Activated CD4-positive, alpha-beta T cell treated with anti-CD3 and anti-CD28 coated beads for 1 hour (primary cell): ENCODE measurements at regions not wholly inside any gene's neighbourhood (a gene's known extent, or its start where the extent isn't known, plus 50 kb on each side); places are given as distances from the start of the nearest gene placed in this dataset.
"Not testable (repeated sequence)": the region's sequence is repeated elsewhere in the genome, so short reads cannot be mapped to it uniquely, and the experiment has no call there.

ENCODE experiments used
- DNase-seq: peaks from one replicate; pipeline ENCODE4 v3.0.0-alpha.2; 2020

DNA sequence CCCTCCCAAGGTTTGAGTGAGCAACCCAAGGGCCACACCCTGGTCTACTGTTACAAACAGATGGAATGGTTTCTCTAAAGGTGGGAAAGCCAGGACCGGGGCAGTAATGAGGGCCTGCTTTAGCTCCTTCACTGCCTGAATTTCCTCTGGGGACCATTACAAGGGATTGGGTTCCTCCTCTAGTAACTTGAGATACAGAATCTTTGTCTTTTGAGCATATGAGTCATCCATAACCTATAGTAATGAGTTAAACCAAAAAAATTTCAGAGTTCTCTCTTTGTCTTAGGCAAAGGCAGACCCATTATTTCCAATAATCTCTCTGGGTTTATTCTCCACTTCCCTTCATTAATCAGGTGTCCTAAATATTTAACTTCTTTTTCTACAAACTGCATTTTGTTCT, 618.8 kb downstream of the HINT1 start:
- DNase-seq: no peak

DNA sequence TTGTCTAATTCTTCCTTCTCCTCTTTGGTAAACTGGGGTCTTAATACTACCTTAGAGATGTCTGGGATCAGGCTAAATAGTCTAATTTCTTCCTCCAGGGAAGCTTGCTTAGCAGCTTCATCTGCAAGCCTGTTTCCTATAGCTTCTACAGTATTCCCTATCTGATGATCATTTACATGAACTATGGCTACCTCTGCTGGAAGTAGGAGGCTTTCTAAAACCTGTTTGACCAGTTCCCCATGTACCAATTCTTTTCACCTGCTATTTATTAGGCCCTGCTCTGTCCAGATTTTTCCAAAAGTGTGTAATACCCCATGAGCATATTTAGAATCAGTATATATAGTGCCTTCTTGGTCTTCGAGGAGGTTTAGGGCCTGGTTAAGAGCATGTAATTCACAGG, 619.8 kb downstream of the HINT1 start:
- DNase-seq: no peak

- DNase-seq: no peak
Observed at GRCh38 chr5:130541617-130542221, 623.3 kb downstream of the HINT1 start.

GRCh38 chr5:130536691-130537090, 628.4 kb downstream of the HINT1 start:
- no peak for DNase-seq

DNA sequence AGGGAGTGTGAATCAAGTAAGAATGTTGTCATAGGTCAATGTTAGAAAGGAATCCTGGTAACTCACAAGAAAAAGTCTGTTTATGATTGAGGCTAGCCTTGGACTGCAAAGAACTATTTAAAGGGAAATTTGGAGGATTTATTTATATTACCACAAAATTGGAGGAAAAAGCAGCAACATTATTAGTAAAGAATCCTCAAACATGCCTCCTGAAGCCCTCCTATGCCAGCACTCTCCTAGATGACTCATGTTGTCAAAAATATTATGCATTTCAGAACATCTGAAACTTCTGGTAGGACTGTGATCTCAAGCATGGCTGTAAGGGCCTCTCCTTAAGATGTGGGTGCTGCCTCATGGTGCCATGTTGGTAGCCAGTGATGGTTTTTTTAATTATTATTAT, 628.5 kb downstream of the CHSY3 start:
- DNase-seq: no peak

DNA sequence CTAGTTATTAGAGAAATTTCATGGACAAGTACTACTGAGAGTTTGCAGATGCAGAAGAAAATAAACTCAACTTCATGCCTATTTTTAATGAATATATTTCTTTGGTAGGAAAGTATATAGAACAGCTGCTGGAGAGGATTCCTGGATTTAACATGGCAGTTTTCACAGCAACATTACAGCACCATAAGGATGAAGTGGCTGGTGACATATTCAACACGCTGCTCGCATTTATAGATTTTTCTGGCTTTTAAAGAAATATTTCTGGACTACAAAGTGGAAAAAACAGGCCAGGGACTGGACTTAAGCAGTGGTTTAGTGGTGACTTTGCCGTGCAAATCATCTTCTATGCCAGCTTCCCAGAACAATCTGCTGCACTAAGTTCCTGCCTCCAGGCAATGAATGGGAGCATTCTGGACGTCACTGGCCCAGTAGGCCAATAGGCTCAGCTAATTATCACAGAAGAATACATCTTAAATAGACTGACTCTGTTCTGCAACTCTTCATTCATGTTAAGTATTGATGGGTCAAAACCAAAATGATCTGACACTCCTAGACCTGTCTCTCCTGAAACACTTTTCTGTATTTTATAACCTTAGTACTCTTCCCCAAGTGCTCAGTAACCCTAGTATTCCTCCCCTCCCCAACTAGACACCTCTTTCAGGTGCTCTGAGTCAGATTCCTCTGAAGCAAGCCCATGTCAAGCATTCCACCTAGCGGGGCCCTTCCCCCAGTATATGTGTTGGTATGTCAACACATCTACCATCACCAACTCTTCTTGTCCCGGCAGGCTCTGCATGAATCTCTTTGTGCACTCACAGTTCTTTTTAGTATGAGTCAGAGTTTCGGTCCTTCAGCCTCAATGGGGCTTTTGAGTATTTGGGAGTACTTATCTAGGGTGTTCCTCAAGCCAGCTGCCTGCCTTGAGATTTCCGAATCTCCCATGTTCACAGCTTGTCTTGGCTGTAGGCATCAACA, 625.5 kb downstream of the CHSY3 start:
- DNase-seq: no peak

GRCh38 chr5:130529111-130529510, 624.8 kb downstream of the CHSY3 start:
- DNase-seq: no peak

GRCh38 chr5:130528474-130528873, 624.2 kb downstream of the CHSY3 start:
- DNase-seq: no peak

- DNase-seq: no peak
Observed at GRCh38 chr5:130526708-130527107, 622.4 kb downstream of the CHSY3 start.

- no peak for DNase-seq
Observed at GRCh38 chr5:130520211-130520610, 615.9 kb downstream of the CHSY3 start.

DNA sequence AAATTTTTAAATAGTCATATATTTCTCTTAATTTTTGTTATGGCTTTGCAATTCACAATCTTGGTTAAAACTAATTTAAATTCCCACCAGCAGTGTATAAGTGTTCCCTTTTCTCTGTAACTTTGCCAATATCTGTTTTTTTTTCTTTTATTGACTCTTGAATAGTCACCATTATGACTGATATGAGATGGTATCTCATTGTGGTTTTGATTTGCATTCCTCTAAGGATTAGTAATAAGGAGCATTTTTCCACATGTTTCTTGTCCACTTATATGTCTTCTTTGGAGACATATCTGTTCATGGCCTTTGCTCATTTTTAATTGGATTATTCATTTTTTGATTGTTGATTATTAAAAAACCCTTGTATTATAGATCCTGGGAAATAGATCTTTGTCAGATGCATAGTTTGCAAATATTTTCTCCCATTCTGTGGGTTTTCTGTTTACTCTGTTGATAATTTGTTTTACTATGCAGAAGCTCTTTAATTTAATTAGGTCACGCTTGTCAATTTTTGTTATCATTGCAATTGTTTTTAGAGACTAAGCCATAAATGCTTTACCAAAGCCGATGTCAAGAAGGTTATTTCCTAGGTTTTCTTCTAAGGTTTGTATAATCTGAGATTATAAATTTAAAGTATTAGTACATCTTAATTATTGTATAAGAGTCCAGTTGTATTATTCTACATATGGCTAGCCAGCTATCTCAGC, 610.9 kb downstream of the CHSY3 start:
- no peak for DNase-seq

DNA sequence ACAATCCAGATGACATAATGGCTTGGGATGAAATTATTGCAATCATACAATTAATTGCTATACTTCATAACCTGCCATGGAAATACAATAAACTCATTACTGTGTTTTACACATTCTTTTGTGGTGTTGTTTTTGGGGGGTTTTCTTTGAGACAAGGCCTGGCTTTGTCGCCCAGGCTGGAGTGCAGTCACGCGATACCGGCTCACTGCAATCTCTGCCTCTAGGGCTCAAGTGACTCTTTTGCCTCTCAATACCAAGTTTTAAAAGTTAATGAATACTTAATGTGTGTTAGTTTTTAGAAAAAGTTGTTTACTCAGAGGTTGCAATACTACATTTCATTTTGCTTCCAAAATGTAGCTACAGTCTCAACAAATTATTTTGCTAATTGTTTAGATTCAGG, 598.4 kb downstream of the CHSY3 start:
- DNase-seq: no peak

GRCh38 chr5:130501151-130501865, 597.0 kb downstream of the CHSY3 start:
- no peak for DNase-seq

DNA sequence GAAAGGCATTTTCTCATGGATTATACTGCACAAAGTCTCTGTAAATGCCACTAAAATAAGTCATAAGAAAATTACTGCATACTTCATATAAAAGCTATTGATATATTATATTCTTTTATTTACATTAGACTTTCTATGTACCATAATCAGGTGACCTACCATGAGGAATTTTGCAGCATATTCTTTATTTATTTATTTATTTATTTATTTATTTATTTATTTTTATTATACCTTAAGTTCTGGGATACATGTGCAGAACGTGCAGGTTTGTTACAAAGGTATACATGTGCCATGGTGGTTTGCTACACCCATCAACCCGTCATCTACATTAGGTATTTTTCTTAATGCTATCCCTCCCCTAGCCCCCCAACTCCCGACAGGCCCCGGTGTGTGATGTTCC, 596.2 kb downstream of the CHSY3 start:
- not testable (repeated sequence) for DNase-seq

DNA sequence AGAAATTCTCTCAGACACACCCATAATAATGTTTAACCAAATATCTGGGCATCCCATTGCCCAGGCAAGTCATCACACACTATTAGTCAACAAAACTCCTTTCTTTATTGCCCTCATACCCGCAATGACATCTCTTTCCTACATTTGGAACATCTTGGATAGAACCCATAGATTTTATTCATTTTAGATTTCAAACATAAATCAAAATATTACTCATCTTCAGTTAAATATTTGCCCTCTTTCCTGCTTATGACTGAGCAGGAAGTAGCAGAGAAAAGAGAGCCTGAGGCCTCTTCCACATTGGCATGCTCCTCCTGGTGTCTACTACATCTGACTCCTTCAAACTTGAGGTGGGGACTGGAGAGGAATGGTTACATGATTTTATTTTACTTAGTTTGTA, 592.0 kb downstream of the CHSY3 start:
- no peak for DNase-seq

DNA sequence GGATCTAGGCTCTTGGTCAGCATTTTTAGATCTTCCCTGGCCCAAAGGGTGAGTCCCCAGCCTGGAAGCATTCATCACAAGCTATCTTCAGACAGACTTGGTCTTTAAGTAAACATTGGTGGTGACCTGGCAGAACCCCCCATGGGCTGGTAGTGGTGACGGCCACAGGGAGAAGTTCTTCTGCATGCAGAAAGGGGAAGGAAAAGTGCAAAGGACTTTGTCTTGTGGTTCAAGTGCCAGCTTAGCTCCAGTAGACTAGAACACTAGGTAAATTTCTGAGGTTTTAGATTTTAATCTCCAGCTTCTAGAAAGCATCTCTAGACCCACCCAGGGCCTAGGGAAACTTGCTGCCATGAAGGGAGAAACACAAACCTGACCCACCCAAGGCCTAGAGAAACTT, 584.0 kb downstream of the CHSY3 start:
- no peak for DNase-seq

DNA sequence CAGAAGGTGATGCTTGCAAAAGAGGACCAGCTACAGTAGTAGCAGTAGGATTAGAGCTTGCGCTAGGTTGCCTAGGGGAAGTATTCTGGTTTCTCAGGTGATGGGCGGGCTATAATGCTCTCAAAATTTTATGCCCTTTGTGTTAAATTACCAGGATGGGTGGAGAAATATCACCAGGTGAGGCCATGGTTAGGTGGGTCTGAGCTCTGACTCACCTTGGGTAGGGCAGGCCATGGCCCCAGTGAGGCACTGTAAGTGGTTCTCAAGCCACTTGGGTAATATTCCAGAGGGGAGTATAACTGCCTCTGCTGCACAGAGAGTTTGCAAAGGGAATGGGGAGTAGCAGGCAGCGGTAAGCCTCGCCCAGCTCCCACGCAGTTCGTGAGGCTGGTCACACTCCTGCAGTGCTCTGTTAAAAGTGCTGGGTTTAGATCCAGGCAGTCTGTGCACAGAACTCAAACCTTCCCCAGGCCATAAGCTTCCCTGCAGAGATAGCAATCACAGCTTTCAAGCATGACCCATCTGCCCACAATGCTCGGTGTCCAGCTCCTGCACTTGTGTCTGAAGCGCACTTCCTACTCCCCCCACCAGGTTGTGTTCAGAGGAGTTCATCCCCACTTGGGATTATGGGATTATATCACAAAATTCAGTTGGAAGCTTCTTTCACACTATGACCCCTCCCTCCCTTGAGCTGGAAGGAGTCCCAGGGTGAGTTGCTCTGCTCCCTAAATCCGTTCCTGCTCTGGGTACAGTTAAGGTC, 575.0 kb downstream of the CHSY3 start:
- DNase-seq: no peak

DNA sequence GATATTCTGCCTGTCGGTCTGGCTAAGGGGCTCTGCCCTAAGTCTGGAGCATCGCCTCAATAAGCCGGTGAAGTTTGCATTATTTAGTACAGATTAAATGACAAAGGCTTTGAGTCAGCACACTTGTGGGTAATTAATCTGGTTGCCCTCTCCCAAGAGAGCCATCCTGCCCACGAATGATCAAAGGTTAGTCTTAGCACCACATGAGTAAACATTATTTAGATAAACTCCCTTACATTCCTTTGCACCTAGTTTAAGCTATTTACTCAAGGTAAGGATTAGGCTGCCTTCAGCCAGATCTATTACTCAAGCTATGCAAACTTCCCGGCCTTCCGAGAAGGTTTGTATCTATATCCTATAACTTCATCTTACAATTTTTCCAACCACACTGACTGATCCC, 572.1 kb downstream of the CHSY3 start:
- DNase-seq: no peak

DNA sequence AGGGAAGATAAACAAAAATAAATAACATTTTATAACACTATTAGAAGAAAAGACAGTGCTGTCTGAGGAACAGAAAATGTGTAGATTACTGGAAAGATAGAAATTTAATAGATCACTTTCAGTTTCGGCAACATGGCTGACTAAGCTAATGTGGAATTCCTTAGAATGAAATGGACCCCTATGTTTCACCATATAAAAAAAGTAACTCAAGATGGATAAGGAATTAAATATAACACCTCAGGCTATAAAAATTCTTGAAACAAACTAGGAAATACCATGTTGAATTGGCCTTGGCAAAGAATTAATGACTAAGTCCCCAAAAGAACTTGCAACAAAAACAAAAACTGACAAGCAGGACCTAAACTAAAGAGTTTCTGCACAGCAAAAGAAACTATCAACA, 558.3 kb downstream of the CHSY3 start:
- no peak for DNase-seq

GRCh38 chr5:130455175-130455574, 550.9 kb downstream of the CHSY3 start:
- DNase-seq: no peak

DNA sequence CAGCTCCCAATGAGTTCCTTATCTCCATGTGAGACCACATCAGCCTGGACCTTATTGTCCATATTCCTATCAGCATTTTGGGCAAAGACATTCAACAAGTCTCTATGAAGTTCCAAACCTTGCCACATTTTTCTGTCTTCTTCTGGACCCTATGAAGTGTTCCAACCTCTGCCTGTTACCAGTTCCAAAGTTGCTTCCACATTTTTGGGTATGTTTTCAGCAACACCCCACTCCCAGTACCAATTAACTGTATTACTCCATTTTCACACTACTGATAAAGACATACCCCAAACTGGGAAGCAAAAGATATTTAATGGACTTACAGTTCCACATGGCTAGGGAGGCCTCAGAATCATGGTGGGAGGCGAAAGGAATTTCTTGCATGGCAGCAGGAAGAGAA, 548.5 kb downstream of the CHSY3 start:
- DNase-seq: no peak

DNA sequence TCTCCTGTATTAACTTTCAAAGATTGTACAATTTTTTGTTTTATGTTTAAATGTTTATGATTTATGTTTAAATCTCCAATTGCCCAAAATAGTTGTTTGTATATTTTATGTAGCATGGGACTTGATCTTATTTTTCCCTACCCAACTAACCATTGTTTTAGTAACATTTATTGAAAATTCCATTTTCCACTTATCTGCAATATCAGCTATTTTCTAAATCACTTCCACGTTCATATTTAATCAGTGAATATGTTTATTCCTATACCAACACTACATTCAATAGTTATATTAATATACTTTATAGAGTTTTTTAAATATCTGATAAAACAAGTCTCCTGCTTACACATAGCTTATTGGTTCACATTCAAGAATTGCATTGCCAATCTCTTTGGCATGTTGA, 532.2 kb downstream of the CHSY3 start:
- DNase-seq: no peak
